GM23338 (cell line): ENCODE measurements at regions not wholly inside any gene's neighbourhood (a gene's known extent, or its start where the extent isn't known, plus 50 kb on each side); places are given as distances from the start of the nearest gene placed in this dataset.

Experiments
- ATAC-seq: fragments of 200-7000 bp; cut with Tn5 transposase; 3 replicates; pipeline ENCODE4 v1.9.1; 2020
- DNase-seq: peaks from one replicate; pipeline ENCODE4 v3.0.0-alpha.2; 2015; ENCODE audit warnings: low spot score
- H2AFZ ChIP-seq: fragments of 200-600 bp; sonication (generic); 2 replicates; pipeline ENCODE4 v1.8.0; 2016; ENCODE audit warnings: antibody characterized with exemption, mild to moderate bottlenecking, moderate library complexity
- H3F3A ChIP-seq: fragments of 200-600 bp; sonication (generic); replicated peaks from 2 replicates; pipeline ENCODE4 v1.8.0; 2017; ENCODE audit warnings: antibody characterized with exemption, mixed run types, low read depth
- H3K27ac ChIP-seq: fragments of 200-600 bp; sonication (generic); 2 replicates; pipeline ENCODE4 v1.6.1; 2016; ENCODE audit warnings: low read depth
- H3K27me3 ChIP-seq: fragments of 200-600 bp; sonication (generic); 2 replicates; pipeline ENCODE4 v1.8.0; 2016; ENCODE audit warnings: mild to moderate bottlenecking, mixed run types, moderate library complexity; ENCODE audit not compliant: insufficient read depth
- H3K36me3 ChIP-seq: fragments of 200-600 bp; sonication (generic); 2 replicates; pipeline ENCODE4 v1.8.0; 2016; ENCODE audit warnings: mild to moderate bottlenecking; ENCODE audit not compliant: insufficient read depth
- H3K4me1 ChIP-seq: fragments of 200-600 bp; sonication (generic); 2 replicates; pipeline ENCODE4 v1.8.0; 2016; ENCODE audit warnings: mild to moderate bottlenecking, moderate library complexity; ENCODE audit not compliant: insufficient read depth
- H3K4me2 ChIP-seq: fragments of 200-600 bp; sonication (generic); 2 replicates; pipeline ENCODE4 v1.7.1; 2017; ENCODE audit warnings: mixed run types
- H3K4me3 ChIP-seq: fragments of 200-600 bp; sonication (generic); 2 replicates; pipeline ENCODE4 v1.6.1; 2016; ENCODE audit warnings: mixed run types
- H3K79me2 ChIP-seq: fragments of 200-600 bp; sonication (generic); replicated peaks from 2 replicates; pipeline ENCODE4 v1.8.0; 2017; ENCODE audit warnings: mild to moderate bottlenecking; ENCODE audit not compliant: insufficient read depth
- H3K9me2 ChIP-seq: fragments of 200-600 bp; sonication (generic); 2 replicates; pipeline ENCODE4 v1.8.0; 2017; ENCODE audit not compliant: insufficient read depth
- H4K20me1 ChIP-seq: fragments of 200-600 bp; sonication (generic); replicated peaks from 2 replicates; pipeline ENCODE4 v1.8.0; 2017; ENCODE audit warnings: mild to moderate bottlenecking; ENCODE audit not compliant: insufficient read depth
- H3K27ac Mint-ChIP-seq: 2 replicates; pipeline ENCODE4 v1.8.0; 2020; ENCODE audit warnings: inconsistent platforms, mild to moderate bottlenecking, moderate library complexity, mixed read lengths
- H3K27me3 Mint-ChIP-seq: 3 replicates; pipeline ENCODE4 v1.8.0; 2022; ENCODE audit warnings: low read depth, mild to moderate bottlenecking, moderate library complexity, mixed read lengths, inconsistent platforms; ENCODE audit not compliant: insufficient read depth, poor library complexity
- H3K36me3 Mint-ChIP-seq: 3 replicates; pipeline ENCODE4 v1.8.0; 2021; ENCODE audit warnings: low read depth, mild to moderate bottlenecking, inconsistent platforms, moderate library complexity, mixed read lengths
- H3K4me1 Mint-ChIP-seq: 3 replicates; pipeline ENCODE4 v1.8.0; 2020; ENCODE audit warnings: mild to moderate bottlenecking, inconsistent platforms, mixed read lengths
- H3K4me3 Mint-ChIP-seq: 3 replicates; pipeline ENCODE4 v1.8.0; 2021; ENCODE audit warnings: moderate library complexity, mild to moderate bottlenecking, inconsistent platforms, mixed read lengths
- H3K9me3 Mint-ChIP-seq: 3 replicates; pipeline ENCODE4 v1.8.0; 2020; ENCODE audit warnings: moderate library complexity, mild to moderate bottlenecking, inconsistent platforms, mixed read lengths
- JUNB ChIP-seq: IDR thresholded peaks from one replicate; pipeline ENCODE4 v1.6.1; 2016; ENCODE audit warnings: antibody characterized with exemption; ENCODE audit not compliant: unreplicated experiment
- NANOG ChIP-seq: IDR thresholded peaks from 2 replicates; pipeline ENCODE4 v1.6.1; 2016; ENCODE audit warnings: antibody characterized with exemption, borderline replicate concordance
- POLR2AphosphoS5 ChIP-seq: IDR thresholded peaks from 2 replicates; pipeline ENCODE4 v1.6.1; 2016; ENCODE audit warnings: antibody characterized with exemption, low read depth
- REST ChIP-seq: IDR thresholded peaks from one replicate; pipeline ENCODE4 v1.6.1; 2018; ENCODE audit warnings: antibody characterized with exemption; ENCODE audit not compliant: unreplicated experiment
- ZNF331 ChIP-seq: fragments of 250-450 bp; sonication (Bioruptor Pico); IDR thresholded peaks from 2 replicates; pipeline ENCODE4 v1.5.0; 2020; ENCODE audit warnings: low read depth, mild to moderate bottlenecking, moderate library complexity
- TF ChIP-seq, protein P1 (sequence below): IDR thresholded peaks from 2 replicates; pipeline ENCODE4 v1.6.1; 2016; ENCODE audit warnings: antibody characterized with exemption
- TF ChIP-seq, protein P2 (sequence below): fragments of 250-450 bp; sonication (Bioruptor Pico); IDR thresholded peaks from 2 replicates; pipeline ENCODE4 v1.5.0; 2020; ENCODE audit warnings: mild to moderate bottlenecking, moderate library complexity

DNA sequence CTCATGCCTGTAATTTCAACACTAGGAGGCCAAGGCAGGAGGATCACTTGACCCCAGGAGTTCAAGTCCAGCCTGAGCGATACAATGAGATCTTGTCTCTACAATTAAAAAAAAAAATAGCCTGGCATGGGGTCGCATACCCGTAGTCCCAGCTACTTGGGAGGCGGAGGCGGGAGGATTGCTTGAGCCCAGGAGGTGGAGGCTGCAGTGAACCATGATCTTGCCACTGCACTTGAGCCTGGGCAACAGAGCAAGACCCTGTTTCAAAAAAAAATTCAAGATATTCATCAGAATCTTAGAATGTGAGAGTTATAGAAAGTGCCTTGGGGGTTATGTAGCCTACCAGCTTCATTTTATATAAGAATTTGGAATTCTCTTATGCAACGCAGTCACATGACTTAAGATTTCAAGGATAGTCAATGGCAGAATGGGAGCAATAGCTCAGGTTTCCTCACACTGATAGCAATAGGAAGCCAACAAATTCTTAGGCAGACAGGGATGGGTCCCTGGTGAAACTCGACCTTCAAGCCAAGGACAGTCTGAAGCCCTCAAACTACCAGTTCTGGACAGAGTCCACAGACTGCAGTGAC is 462.5 kb downstream of the SETD4 start (continued):
- no peak for TF ChIP-seq REST
- TF ChIP-seq JUNB, result no peak
- TF ChIP-seq, protein P1, sequence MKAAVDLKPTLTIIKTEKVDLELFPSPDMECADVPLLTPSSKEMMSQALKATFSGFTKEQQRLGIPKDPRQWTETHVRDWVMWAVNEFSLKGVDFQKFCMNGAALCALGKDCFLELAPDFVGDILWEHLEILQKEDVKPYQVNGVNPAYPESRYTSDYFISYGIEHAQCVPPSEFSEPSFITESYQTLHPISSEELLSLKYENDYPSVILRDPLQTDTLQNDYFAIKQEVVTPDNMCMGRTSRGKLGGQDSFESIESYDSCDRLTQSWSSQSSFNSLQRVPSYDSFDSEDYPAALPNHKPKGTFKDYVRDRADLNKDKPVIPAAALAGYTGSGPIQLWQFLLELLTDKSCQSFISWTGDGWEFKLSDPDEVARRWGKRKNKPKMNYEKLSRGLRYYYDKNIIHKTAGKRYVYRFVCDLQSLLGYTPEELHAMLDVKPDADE, result no peak

DNA sequence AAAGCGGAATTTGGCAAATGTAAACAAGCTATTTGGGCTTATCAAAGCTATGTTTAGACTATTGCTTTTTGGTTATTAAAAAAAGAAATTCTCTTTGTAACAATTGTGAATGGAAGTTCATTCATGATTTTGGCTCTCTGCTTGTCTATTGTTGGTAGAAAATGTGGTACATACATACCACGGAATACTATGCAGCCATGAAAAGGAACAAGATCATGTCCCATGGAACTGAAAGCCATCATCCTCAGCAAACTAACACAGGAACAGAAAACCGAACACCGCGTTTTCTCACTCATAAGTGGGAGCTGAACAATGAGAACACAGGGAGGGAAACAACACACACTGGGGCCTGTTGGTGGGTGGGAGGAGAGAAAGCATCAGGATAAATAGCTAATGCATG is 465.4 kb downstream of the SETD4 start:
- Histone ChIP-seq H3K9me2 (no peaks in the 10 kb centered on the region), H3K4me2 (no peak overlapping the region), H3K27ac (no peak overlapping the region), H3K4me1 (peaks cover 22% of the 10 kb centered on the region), H3K27me3 (no peaks in the 10 kb centered on the region), H4K20me1 (no peaks in the 10 kb centered on the region), H3K36me3 (no peaks in the 10 kb centered on the region), H2AFZ (no peak overlapping the region), H3K79me2 (no peaks in the 10 kb centered on the region), H3F3A (no peaks in the 10 kb centered on the region), H3K4me3 (no peak overlapping the region)
- TF ChIP-seq, protein P1, result no peak
- TF ChIP-seq POLR2AphosphoS5 (no peak), REST (no peak), JUNB (no peak), NANOG (no peak), ZNF331 (CRISPR knock-in tag) (no peak)
- TF ChIP-seq, protein P2, sequence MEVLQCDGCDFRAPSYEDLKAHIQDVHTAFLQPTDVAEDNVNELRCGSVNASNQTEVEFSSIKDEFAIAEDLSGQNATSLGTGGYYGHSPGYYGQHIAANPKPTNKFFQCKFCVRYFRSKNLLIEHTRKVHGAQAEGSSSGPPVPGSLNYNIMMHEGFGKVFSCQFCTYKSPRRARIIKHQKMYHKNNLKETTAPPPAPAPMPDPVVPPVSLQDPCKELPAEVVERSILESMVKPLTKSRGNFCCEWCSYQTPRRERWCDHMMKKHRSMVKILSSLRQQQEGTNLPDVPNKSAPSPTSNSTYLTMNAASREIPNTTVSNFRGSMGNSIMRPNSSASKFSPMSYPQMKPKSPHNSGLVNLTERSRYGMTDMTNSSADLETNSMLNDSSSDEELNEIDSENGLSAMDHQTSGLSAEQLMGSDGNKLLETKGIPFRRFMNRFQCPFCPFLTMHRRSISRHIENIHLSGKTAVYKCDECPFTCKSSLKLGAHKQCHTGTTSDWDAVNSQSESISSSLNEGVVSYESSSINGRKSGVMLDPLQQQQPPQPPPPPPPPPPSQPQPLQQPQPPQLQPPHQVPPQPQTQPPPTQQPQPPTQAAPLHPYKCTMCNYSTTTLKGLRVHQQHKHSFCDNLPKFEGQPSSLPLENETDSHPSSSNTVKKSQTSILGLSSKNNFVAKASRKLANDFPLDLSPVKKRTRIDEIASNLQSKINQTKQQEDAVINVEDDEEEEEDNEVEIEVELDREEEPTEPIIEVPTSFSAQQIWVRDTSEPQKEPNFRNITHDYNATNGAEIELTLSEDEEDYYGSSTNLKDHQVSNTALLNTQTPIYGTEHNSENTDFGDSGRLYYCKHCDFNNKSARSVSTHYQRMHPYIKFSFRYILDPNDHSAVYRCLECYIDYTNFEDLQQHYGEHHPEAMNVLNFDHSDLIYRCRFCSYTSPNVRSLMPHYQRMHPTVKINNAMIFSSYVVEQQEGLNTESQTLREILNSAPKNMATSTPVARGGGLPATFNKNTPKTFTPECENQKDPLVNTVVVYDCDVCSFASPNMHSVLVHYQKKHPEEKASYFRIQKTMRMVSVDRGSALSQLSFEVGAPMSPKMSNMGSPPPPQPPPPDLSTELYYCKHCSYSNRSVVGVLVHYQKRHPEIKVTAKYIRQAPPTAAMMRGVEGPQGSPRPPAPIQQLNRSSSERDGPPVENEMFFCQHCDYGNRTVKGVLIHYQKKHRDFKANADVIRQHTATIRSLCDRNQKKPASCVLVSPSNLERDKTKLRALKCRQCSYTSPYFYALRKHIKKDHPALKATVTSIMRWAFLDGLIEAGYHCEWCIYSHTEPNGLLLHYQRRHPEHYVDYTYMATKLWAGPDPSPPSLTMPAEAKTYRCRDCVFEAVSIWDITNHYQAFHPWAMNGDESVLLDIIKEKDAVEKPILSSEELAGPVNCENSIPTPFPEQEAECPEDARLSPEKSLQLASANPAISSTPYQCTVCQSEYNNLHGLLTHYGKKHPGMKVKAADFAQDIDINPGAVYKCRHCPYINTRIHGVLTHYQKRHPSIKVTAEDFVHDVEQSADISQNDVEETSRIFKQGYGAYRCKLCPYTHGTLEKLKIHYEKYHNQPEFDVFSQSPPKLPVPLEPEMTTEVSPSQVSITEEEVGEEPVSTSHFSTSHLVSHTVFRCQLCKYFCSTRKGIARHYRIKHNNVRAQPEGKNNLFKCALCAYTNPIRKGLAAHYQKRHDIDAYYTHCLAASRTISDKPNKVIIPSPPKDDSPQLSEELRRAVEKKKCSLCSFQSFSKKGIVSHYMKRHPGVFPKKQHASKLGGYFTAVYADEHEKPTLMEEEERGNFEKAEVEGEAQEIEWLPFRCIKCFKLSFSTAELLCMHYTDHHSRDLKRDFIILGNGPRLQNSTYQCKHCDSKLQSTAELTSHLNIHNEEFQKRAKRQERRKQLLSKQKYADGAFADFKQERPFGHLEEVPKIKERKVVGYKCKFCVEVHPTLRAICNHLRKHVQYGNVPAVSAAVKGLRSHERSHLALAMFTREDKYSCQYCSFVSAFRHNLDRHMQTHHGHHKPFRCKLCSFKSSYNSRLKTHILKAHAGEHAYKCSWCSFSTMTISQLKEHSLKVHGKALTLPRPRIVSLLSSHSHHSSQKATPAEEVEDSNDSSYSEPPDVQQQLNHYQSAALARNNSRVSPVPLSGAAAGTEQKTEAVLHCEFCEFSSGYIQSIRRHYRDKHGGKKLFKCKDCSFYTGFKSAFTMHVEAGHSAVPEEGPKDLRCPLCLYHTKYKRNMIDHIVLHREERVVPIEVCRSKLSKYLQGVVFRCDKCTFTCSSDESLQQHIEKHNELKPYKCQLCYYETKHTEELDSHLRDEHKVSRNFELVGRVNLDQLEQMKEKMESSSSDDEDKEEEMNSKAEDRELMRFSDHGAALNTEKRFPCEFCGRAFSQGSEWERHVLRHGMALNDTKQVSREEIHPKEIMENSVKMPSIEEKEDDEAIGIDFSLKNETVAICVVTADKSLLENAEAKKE (CRISPR knock-in tag), result no peak
- Mint-ChIP-seq H3K4me3 (no peak overlapping the region), H3K27me3 (peaks cover 4% of the 10 kb centered on the region), H3K36me3 (no peaks in the 10 kb centered on the region), H3K4me1 (peaks cover 21% of the 10 kb centered on the region), H3K27ac (no peak overlapping the region), H3K9me3 (peaks cover 4% of the 10 kb centered on the region; the same call in 2 of the 3 replicates)
- ATAC-seq (no peak), DNase-seq (no peak)
